Liver (tissue), 8 donors: ENCODE measurements at regions not wholly inside any gene's neighbourhood (a gene's known extent, or its start where the extent isn't known, plus 50 kb on each side); places are given as distances from the start of the nearest gene placed in this dataset.

Experiments
- DNase-seq: peaks from one replicate; pipeline ENCODE4 v3.0.0-alpha.2; 2017; ENCODE audit warnings: low spot score
- H3K27ac ChIP-seq, 2 donors: one replicate each; pipeline ENCODE4 v1.7.0; 2013; ENCODE audit warnings: inconsistent platforms in 2 of 2, low read length in 2 of 2, control low read depth in 1 of 2, low read depth in 1 of 2, mild to moderate bottlenecking in 1 of 2
- H3K27me3 ChIP-seq, 4 donors: one replicate each; pipeline versions ENCODE4 v1.6.1 to v1.7.0; 2013; ENCODE audit warnings: low read length in 3 of 4, inconsistent platforms in 1 of 4, mild to moderate bottlenecking in 1 of 4, moderate library complexity in 1 of 4; ENCODE audit not compliant: control insufficient read depth in 4 of 4, insufficient read depth in 4 of 4
- H3K36me3 ChIP-seq, 4 donors: one replicate each; pipeline versions ENCODE4 v1.6.1 to v1.7.0; 2013; ENCODE audit warnings: low read length in 3 of 4, mild to moderate bottlenecking in 3 of 4, low read depth in 1 of 4, moderate library complexity in 1 of 4; ENCODE audit not compliant: control insufficient read depth in 4 of 4, insufficient read depth in 3 of 4
- H3K4me1 ChIP-seq, 4 donors: one replicate each; pipeline versions ENCODE4 v1.6.1 to v1.7.0; 2013; ENCODE audit warnings: low read length in 3 of 4, mild to moderate bottlenecking in 3 of 4, moderate library complexity in 1 of 4; ENCODE audit not compliant: control insufficient read depth in 4 of 4, insufficient read depth in 4 of 4
- H3K4me3 ChIP-seq, 3 donors: one replicate each; pipeline versions ENCODE4 v1.6.1 to v1.7.0; 2013; ENCODE audit warnings: low read length in 3 of 3, control low read depth in 1 of 3, low read depth in 1 of 3, mild to moderate bottlenecking in 1 of 3
- H3K9ac ChIP-seq, 2 donors: one replicate each; pipeline ENCODE4 v1.7.0; 2013; ENCODE audit warnings: low read length in 2 of 2, mild to moderate bottlenecking in 2 of 2, moderate library complexity in 2 of 2, control low read depth in 1 of 2, low read depth in 1 of 2
- H3K9me3 ChIP-seq, 4 donors: one replicate each; pipeline versions ENCODE4 v1.6.1 to v1.7.0; 2013; ENCODE audit warnings: low read length in 3 of 4; ENCODE audit not compliant: control insufficient read depth in 4 of 4
- EGR1 ChIP-seq, 2 donors: IDR thresholded peaks; 2 replicates each; pipeline ENCODE4 v1.6.1; 2016 to 2018; ENCODE audit warnings: antibody characterized with exemption in 2 of 2, low read depth in 2 of 2
- FOXA1 ChIP-seq: IDR thresholded peaks from 2 replicates; pipeline ENCODE4 v1.6.1; 2016; ENCODE audit warnings: antibody characterized with exemption
- FOXA2 ChIP-seq: IDR thresholded peaks from 2 replicates; pipeline ENCODE4 v1.6.1; 2016; ENCODE audit warnings: antibody characterized with exemption
- GABPA ChIP-seq, 2 donors: IDR thresholded peaks in 1 of 2; conservative IDR thresholded peaks in 1 of 2; 2 replicates each; pipeline ENCODE4 v1.6.1; 2016; ENCODE audit warnings: antibody characterized with exemption in 2 of 2, mild to moderate bottlenecking in 1 of 2, moderate library complexity in 1 of 2
- HNF4A ChIP-seq, 2 donors: conservative IDR thresholded peaks; 2 replicates each; pipeline ENCODE4 v1.6.1; 2016; ENCODE audit warnings: antibody characterized with exemption in 2 of 2, mild to moderate bottlenecking in 2 of 2
- HNF4G ChIP-seq: IDR thresholded peaks from 2 replicates; pipeline ENCODE4 v1.6.1; 2016; ENCODE audit warnings: antibody characterized with exemption
- JUND ChIP-seq, 2 donors: IDR thresholded peaks; 2 replicates each; pipeline ENCODE4 v1.6.1; 2016; ENCODE audit warnings: antibody characterized with exemption in 2 of 2
- NR2F2 ChIP-seq: IDR thresholded peaks from 2 replicates; pipeline ENCODE4 v1.6.1; 2016; ENCODE audit warnings: antibody characterized with exemption
- RAD21 ChIP-seq, 2 donors: IDR thresholded peaks; 2 replicates each; pipeline ENCODE4 v1.6.1; 2016; ENCODE audit warnings: antibody characterized with exemption in 2 of 2, mild to moderate bottlenecking in 2 of 2
- RXRA ChIP-seq, 2 donors: IDR thresholded peaks; 2 replicates each; pipeline ENCODE4 v1.6.1; 2017 to 2018; ENCODE audit warnings: antibody characterized with exemption in 2 of 2, mild to moderate bottlenecking in 1 of 2
- SP1 ChIP-seq: IDR thresholded peaks from 2 replicates; pipeline ENCODE4 v1.6.1; 2018; ENCODE audit warnings: antibody characterized with exemption, mild to moderate bottlenecking
- TAF1 ChIP-seq: conservative IDR thresholded peaks from 2 replicates; pipeline ENCODE4 v1.6.1; 2016; ENCODE audit warnings: antibody characterized with exemption, mild to moderate bottlenecking
- YY1 ChIP-seq: IDR thresholded peaks from 2 replicates; pipeline ENCODE4 v1.6.1; 2016; ENCODE audit warnings: antibody characterized with exemption, mild to moderate bottlenecking
- WGBS: extraction: QIAGEN DNeasy Blood & Tissue Kit; methylation state at CpG from one replicate; pipeline ENCODE4 v1.1.7; 2013; 5-methylcytosine and 5-hydroxymethylcytosine counted together
- TF ChIP-seq, protein P1 (sequence below): IDR thresholded peaks from 2 replicates; pipeline ENCODE4 v1.6.1; 2016; ENCODE audit warnings: antibody characterized with exemption
- TF ChIP-seq, protein P2 (sequence below): IDR thresholded peaks from 2 replicates; pipeline ENCODE4 v1.6.1; 2016; ENCODE audit warnings: antibody characterized with exemption
- TF ChIP-seq, protein P3 (sequence below): IDR thresholded peaks from 2 replicates; pipeline ENCODE4 v1.6.1; 2016; ENCODE audit warnings: antibody characterized with exemption, mild to moderate bottlenecking
- TF ChIP-seq, protein P4 (sequence below): fragments of 150-350 bp; IDR thresholded peaks from 2 replicates; pipeline ENCODE4 v1.5.1; 2017; ENCODE audit warnings: improper control_type of control experiment, low read depth, low read length; ENCODE audit not compliant: missing input control
- TF ChIP-seq, protein P5 (sequence below): IDR thresholded peaks from 2 replicates; pipeline ENCODE4 v1.6.1; 2016; ENCODE audit warnings: antibody characterized with exemption
- donor health status: healthy.
- donor health status: healthy.
- donor health status: healthy.
- donor health status: healthy.
- donor health status: healthy.

DNA sequence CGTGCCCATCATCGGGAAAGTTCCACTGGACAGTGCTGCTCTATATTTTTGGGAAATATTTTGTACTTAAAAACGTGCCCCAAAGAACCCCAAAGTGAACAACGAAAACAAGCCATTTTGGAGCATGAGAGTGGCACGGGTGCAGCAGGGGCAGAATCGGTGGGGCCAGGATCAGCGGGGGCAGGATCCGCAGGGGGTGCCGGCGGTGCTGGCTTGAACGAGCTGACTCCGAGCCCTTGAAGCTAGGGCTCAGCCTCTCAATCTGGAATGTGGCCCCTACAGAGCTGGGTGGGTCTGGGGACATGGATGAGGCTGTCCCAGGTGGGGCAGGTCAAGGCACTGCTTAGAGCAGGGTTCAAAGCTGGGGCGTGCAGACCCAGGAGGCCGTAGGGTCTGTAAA lies 104.7 kb upstream of the COL5A1 start:
- Histone ChIP-seq H3K27ac (no peak overlapping the region), H3K9ac (no peak overlapping the region), H3K4me3 (no peak overlapping the region), H3K9me3 (peaks cover 0 to 3% (median 1%) of the 10 kb centered on the region in 4 donors), H3K27me3 (peaks cover 0 to 7% (median 2%) of the 10 kb centered on the region in 4 donors), H3K4me1 (no peaks in the 10 kb centered on the region), H3K36me3 (no peaks in the 10 kb centered on the region)
- TF ChIP-seq GABPA (IDR thresholded peaks at IDR 0.05 in 1 of 2, conservative IDR thresholded peaks at IDR 0.05 in 1 of 2) (no peak), RAD21 (IDR thresholded peaks at IDR 0.05) (no peak), HNF4A (conservative IDR thresholded peaks at IDR 0.05) (no peak), YY1 (no peak), RXRA (IDR thresholded peaks at IDR 0.05) (no peak), FOXA2 (no peak), NR2F2 (no peak), JUND (IDR thresholded peaks at IDR 0.05) (no peak), EGR1 (IDR thresholded peaks at IDR 0.05; ENCODE audit: low read depth in 2 of 2) (no peak), HNF4G (no peak), SP1 (no peak), FOXA1 (no peak), TAF1 (no peak)
- TF ChIP-seq, protein P1, sequence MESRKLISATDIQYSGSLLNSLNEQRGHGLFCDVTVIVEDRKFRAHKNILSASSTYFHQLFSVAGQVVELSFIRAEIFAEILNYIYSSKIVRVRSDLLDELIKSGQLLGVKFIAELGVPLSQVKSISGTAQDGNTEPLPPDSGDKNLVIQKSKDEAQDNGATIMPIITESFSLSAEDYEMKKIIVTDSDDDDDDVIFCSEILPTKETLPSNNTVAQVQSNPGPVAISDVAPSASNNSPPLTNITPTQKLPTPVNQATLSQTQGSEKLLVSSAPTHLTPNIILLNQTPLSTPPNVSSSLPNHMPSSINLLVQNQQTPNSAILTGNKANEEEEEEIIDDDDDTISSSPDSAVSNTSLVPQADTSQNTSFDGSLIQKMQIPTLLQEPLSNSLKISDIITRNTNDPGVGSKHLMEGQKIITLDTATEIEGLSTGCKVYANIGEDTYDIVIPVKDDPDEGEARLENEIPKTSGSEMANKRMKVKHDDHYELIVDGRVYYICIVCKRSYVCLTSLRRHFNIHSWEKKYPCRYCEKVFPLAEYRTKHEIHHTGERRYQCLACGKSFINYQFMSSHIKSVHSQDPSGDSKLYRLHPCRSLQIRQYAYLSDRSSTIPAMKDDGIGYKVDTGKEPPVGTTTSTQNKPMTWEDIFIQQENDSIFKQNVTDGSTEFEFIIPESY: no peak
- TF ChIP-seq, protein P2, sequence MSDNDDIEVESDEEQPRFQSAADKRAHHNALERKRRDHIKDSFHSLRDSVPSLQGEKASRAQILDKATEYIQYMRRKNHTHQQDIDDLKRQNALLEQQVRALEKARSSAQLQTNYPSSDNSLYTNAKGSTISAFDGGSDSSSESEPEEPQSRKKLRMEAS: no peak
- TF ChIP-seq, protein P3, sequence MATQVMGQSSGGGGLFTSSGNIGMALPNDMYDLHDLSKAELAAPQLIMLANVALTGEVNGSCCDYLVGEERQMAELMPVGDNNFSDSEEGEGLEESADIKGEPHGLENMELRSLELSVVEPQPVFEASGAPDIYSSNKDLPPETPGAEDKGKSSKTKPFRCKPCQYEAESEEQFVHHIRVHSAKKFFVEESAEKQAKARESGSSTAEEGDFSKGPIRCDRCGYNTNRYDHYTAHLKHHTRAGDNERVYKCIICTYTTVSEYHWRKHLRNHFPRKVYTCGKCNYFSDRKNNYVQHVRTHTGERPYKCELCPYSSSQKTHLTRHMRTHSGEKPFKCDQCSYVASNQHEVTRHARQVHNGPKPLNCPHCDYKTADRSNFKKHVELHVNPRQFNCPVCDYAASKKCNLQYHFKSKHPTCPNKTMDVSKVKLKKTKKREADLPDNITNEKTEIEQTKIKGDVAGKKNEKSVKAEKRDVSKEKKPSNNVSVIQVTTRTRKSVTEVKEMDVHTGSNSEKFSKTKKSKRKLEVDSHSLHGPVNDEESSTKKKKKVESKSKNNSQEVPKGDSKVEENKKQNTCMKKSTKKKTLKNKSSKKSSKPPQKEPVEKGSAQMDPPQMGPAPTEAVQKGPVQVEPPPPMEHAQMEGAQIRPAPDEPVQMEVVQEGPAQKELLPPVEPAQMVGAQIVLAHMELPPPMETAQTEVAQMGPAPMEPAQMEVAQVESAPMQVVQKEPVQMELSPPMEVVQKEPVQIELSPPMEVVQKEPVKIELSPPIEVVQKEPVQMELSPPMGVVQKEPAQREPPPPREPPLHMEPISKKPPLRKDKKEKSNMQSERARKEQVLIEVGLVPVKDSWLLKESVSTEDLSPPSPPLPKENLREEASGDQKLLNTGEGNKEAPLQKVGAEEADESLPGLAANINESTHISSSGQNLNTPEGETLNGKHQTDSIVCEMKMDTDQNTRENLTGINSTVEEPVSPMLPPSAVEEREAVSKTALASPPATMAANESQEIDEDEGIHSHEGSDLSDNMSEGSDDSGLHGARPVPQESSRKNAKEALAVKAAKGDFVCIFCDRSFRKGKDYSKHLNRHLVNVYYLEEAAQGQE: no peak
- TF ChIP-seq, protein P4, sequence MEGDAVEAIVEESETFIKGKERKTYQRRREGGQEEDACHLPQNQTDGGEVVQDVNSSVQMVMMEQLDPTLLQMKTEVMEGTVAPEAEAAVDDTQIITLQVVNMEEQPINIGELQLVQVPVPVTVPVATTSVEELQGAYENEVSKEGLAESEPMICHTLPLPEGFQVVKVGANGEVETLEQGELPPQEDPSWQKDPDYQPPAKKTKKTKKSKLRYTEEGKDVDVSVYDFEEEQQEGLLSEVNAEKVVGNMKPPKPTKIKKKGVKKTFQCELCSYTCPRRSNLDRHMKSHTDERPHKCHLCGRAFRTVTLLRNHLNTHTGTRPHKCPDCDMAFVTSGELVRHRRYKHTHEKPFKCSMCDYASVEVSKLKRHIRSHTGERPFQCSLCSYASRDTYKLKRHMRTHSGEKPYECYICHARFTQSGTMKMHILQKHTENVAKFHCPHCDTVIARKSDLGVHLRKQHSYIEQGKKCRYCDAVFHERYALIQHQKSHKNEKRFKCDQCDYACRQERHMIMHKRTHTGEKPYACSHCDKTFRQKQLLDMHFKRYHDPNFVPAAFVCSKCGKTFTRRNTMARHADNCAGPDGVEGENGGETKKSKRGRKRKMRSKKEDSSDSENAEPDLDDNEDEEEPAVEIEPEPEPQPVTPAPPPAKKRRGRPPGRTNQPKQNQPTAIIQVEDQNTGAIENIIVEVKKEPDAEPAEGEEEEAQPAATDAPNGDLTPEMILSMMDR: no peak
- TF ChIP-seq, protein P5, sequence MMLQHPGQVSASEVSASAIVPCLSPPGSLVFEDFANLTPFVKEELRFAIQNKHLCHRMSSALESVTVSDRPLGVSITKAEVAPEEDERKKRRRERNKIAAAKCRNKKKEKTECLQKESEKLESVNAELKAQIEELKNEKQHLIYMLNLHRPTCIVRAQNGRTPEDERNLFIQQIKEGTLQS: no peak
- WGBS: 82% methylated on average over 14 of the region's 14 CpGs
- DNase-seq: no peak
